D721Med (cell line): ENCODE measurements at regions not wholly inside any gene's neighbourhood (a gene's known extent, or its start where the extent isn't known, plus 50 kb on each side); places are given as distances from the start of the nearest gene placed in this dataset.

Experiments
- DNase-seq: peaks from one replicate; pipeline ENCODE4 v3.0.0; 2011; ENCODE audit warnings: low spot score; ENCODE audit not compliant: insufficient read length
- FAIRE-seq: peaks from 2 replicates; lab custom pipeline; 2011; peaks lifted over from hg19 to GRCh38; lab: Jason Lieb, UNC
- CTCF ChIP-seq: IDR thresholded peaks from 2 replicates; pipeline ENCODE4 v1.5.1; 2012; ENCODE audit warnings: mild to moderate bottlenecking, control low read depth; ENCODE audit not compliant: insufficient read depth; ENCODE audit errors: missing control alignments

GRCh38 chr3:170716172-170716805 is 130.4 kb upstream of the SLC7A14 start:
- FAIRE-seq (no peak), DNase-seq (no peak)
- no peak for TF ChIP-seq CTCF

- FAIRE-seq (no peak), DNase-seq (no peak)
- no peak for TF ChIP-seq CTCF
These were observed 129.0 kb upstream of the SLC7A14 start for GRCh38 chr3:170714562-170715535.

GRCh38 chr3:170714122-170714521 is 128.2 kb upstream of the SLC7A14 start:
- FAIRE-seq: no peak
- TF ChIP-seq CTCF: no peak
- no peak for DNase-seq

GRCh38 chr3:170713653-170714052 is 127.8 kb upstream of the SLC7A14 start:
- no peak for TF ChIP-seq CTCF
- no peak for FAIRE-seq
- DNase-seq: no peak

- FAIRE-seq: no peak
- TF ChIP-seq CTCF: no peak
- no peak for DNase-seq
These were observed 126.9 kb upstream of the SLC7A14 start for GRCh38 chr3:170712798-170713197.

GRCh38 chr3:170712336-170712735 is 126.5 kb upstream of the SLC7A14 start:
- FAIRE-seq: no peak

More at GRCh38 chr3:170712336-170712735, 126.5 kb upstream of the SLC7A14 start:
- no peak for DNase-seq
- TF ChIP-seq CTCF: no peak
